Adrenal gland (tissue), 5 donors: ENCODE measurements at regions not wholly inside any gene's neighbourhood (a gene's known extent, or its start where the extent isn't known, plus 50 kb on each side); places are given as distances from the start of the nearest gene placed in this dataset.

ENCODE experiments used
- CTCF ChIP-seq, 6 experiments: fragments of 450-650 bp in 4 of 6; fragments of 200-600 bp in 2 of 6; sonication (generic) in 1 of 6; IDR thresholded peaks; 1 replicate in 5 of 6; 2 replicates in 1 of 6; pipeline versions ENCODE4 v1.5.1 to v1.8.0; 2016 to 2021; ENCODE audit warnings: antibody characterized with exemption in 6 of 6, mild to moderate bottlenecking in 2 of 6, moderate library complexity in 1 of 6
- POLR2A ChIP-seq, 2 donors: fragments of 450-650 bp; IDR thresholded peaks; one replicate each; pipeline ENCODE4 v1.6.1; 2017; ENCODE audit warnings: antibody characterized with exemption in 2 of 2, mild to moderate bottlenecking in 2 of 2, moderate library complexity in 1 of 2
- donor health status: DM: no; HTN: no; CAD: no.

- no peak for TF ChIP-seq POLR2A (IDR thresholded peaks at IDR 0.05)
- no peak for TF ChIP-seq CTCF (IDR thresholded peaks at IDR 0.05)
Measured at GRCh38 chr20:54290636-54291035, 82.7 kb downstream of the PFDN4 start.
